ENCODE measurements at regions not wholly inside any gene's neighbourhood (a gene's known extent, or its start where the extent isn't known, plus 50 kb on each side); places are given as distances from the start of the nearest gene placed in this dataset.

DNA sequence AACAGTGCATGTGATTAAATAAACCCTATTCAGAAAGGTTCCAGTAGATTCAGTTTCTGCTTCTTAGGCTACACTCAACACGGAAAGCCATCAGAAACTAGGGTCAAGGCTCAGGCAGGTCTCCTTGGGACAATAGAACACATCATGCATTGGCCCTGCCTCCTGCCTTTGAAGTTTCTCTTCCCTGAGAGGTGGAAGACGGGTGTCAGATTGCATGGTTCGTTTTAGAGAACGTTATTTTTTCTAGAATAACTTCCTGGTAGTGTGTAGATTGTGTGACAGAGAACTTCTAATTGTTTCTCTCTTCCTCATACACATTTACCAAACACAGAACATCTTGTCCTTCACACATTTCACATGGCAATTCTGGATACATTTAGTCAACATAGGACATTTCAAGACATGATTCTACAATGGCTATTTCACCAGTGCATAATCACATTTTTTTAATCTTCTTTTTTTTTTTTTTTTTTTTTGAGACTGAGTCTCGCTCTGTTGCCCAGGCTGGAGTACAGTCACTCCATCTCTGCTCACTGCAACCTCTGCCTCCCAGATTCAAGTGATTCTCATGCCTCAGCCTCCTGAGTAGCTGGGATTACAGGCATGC is 106.6 kb upstream of the AMN1 start:
- H3K4me3 Mint-ChIP-seq = no peak overlapping the region
- WGBS (ENCODE audit: insufficient coverage) = 100% methylated on average over 1 of the region's 5 CpGs
- no peaks in the 10 kb centered on the region for H3K27me3 Mint-ChIP-seq
- H3K9me3 ChIP-seq = peaks cover 6% of the 10 kb centered on the region
- H3K36me3 Mint-ChIP-seq = peaks cover 3% of the 10 kb centered on the region
- H3K4me3 ChIP-seq (ENCODE audit: control insufficient read depth in 1 of 2, extremely low read depth in 1 of 2, low read length in 1 of 2) = no peak overlapping the region
- no peak for ATAC-seq (replicated peaks in 1 of 4)
- no peaks in the 10 kb centered on the region for H3K36me3 ChIP-seq (ENCODE audit: control insufficient read depth in 2 of 2, extremely low read depth in 1 of 2, insufficient read depth in 1 of 2, low read length in 1 of 2)
- no peaks in the 10 kb centered on the region for H3K27me3 ChIP-seq (replicated peaks in 1 of 2; ENCODE audit: control insufficient read depth in 2 of 2, extremely low read depth in 1 of 2, insufficient read depth in 2 of 2, low read length in 1 of 2)
- CTCF ChIA-PET = no interaction called here
- peaks cover 3 to 38% (median 7%) of the 10 kb centered on the region in 3 donors for H3K9me3 Mint-ChIP-seq
- no peak overlapping the region for H3K27ac ChIP-seq (ENCODE audit: low read length)
- H3K4me1 Mint-ChIP-seq = peaks cover 33 to 47% (median 40%) of the 10 kb centered on the region in 3 donors
- no peak for DNase-seq
- POLR2A ChIA-PET = no interaction called here
- H3K4me1 ChIP-seq (ENCODE audit: control insufficient read depth in 1 of 2, extremely low read depth in 1 of 2, insufficient read depth in 2 of 2, low read length in 2 of 2) = peaks cover 13 to 25% of the 10 kb centered on the region in 2 experiments
- H3K27ac Mint-ChIP-seq = peak overlapping the region in 1 of 2 donors; percentile 45

DNA sequence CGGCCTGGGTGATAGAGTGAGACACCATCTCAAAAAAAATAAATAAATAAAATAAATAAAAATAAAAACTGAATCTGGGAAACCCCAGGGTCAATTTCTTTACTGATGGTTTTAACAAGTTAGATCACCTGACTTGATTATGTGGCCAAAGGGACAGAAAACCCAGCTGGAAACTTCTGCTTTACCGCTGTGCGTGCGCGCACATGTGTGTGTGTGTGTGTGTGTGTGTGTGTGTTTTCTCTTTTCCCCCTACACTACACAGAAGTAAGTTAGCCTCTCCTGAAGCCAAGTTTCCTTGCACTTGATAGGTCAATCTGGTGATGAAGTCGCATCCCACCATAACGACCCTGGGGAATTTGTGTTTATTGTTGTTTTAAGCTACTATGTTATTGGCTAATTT is 105.3 kb upstream of the AMN1 start:
- CTCF ChIA-PET = interaction anchor here in 1 of 2 donors (0.6 kb wide), 1 partner anchor 56 kb away, joined by 3 read pairs; no protein-coding TSS in a partner anchor
- no peak for ATAC-seq (replicated peaks in 1 of 4)
- Mint-ChIP-seq H3K27ac (no peak overlapping the region), H3K9me3 (peaks cover 7 to 44% (median 9%) of the 10 kb centered on the region in 3 donors), H3K4me1 (peaks cover 44 to 56% (median 48%) of the 10 kb centered on the region in 3 donors), H3K4me3 (no peak overlapping the region), H3K27me3 (no peaks in the 10 kb centered on the region), H3K36me3 (peaks cover 3% of the 10 kb centered on the region)
- POLR2A ChIA-PET = no interaction called here
- no peak overlapping the region for H3K4me3 ChIP-seq (ENCODE audit: control insufficient read depth in 1 of 2, extremely low read depth in 1 of 2, low read length in 1 of 2)
- no peak overlapping the region for H3K27ac ChIP-seq (ENCODE audit: low read length)
- H3K4me1 ChIP-seq (ENCODE audit: control insufficient read depth in 1 of 2, extremely low read depth in 1 of 2, insufficient read depth in 2 of 2, low read length in 2 of 2) = peaks cover 13 to 30% of the 10 kb centered on the region in 2 experiments
- no CpG with 5 or more reads among the region's 7 CpGs for WGBS (ENCODE audit: insufficient coverage)
- DNase-seq = no peak
- no peaks in the 10 kb centered on the region for H3K36me3 ChIP-seq (ENCODE audit: control insufficient read depth in 2 of 2, extremely low read depth in 1 of 2, insufficient read depth in 1 of 2, low read length in 1 of 2)
- no peaks in the 10 kb centered on the region for H3K27me3 ChIP-seq (replicated peaks in 1 of 2; ENCODE audit: control insufficient read depth in 2 of 2, extremely low read depth in 1 of 2, insufficient read depth in 2 of 2, low read length in 1 of 2)
- peaks cover 6% of the 10 kb centered on the region for H3K9me3 ChIP-seq

DNA sequence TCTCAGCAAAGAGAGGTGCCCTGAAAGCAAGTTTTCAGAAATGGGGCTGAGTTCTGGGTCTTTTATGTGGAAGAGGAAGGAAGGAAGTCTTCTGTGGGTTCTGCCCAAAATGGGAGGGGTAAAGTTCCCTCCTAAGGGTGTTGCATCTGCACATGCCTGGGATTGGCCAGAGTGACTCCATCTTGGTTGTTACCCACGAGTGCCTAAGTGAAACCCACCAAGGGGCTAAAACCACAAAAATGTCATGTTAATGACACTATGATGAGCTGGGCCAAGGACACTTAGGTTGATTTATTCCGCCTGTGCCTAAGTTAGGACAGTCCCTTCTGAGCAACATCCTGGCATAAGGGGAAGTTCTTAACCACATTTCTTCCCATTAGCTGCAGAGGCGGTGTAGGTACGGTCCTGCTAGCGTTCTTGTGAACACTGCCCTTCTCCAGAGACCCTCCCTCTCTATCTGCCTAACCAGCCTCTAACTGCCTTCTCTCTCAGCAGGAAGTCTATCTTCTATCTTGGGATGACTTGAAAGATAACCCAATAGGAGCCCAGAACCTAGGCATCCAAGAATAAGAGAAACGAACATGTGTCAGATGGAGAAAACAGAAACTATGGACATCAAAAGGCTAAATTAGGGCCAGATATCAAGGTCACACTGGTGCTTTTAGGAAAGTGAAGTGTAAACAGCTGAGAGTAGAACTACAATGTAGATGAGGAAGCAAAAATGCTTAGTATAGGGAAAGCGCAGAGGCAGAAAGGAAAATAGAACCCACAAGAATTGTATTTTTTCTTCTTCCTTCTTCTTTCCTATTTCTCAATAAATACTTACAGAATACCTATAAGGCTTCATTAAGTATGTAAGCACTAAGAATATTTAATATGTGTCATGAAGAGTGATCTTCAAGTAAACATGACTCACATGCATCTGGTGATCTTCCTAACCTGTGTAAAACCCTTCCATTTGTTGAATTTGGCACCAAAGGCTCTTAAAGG is 104.2 kb upstream of the AMN1 start:
- Histone ChIP-seq H3K27ac (ENCODE audit: low read length) (peak overlapping the region; percentile 43), H3K4me1 (ENCODE audit: control insufficient read depth in 1 of 2, extremely low read depth in 1 of 2, insufficient read depth in 2 of 2, low read length in 2 of 2) (peaks cover 13 to 32% of the 10 kb centered on the region in 2 experiments), H3K36me3 (ENCODE audit: control insufficient read depth in 2 of 2, extremely low read depth in 1 of 2, insufficient read depth in 1 of 2, low read length in 1 of 2) (no peaks in the 10 kb centered on the region), H3K4me3 (ENCODE audit: control insufficient read depth in 1 of 2, extremely low read depth in 1 of 2, low read length in 1 of 2) (peak overlapping the region in 1 of 2 donors; percentile 47), H3K9me3 (peaks cover 6% of the 10 kb centered on the region), H3K27me3 (replicated peaks in 1 of 2; ENCODE audit: control insufficient read depth in 2 of 2, extremely low read depth in 1 of 2, insufficient read depth in 2 of 2, low read length in 1 of 2) (no peaks in the 10 kb centered on the region)
- WGBS (ENCODE audit: insufficient coverage) = 13% methylated on average over 3 of the region's 7 CpGs
- POLR2A ChIA-PET = no interaction called here
- peaks cover 52 to 64% (median 53%) of the 10 kb centered on the region in 3 donors for H3K4me1 Mint-ChIP-seq
- CTCF ChIA-PET = interaction anchor here in 1 of 2 donors (0.6 kb wide), 1 partner anchor 97 kb away, joined by 4 read pairs; no protein-coding TSS in a partner anchor
- H3K27ac Mint-ChIP-seq = peak overlapping the region; percentile 76 to 81
- peaks cover 7 to 38% (median 12%) of the 10 kb centered on the region in 3 donors for H3K9me3 Mint-ChIP-seq
- H3K4me3 Mint-ChIP-seq = peak overlapping the region in 2 of 3 donors; percentile 40 to 77
- ATAC-seq (replicated peaks in 1 of 4) (peak; percentile 58 to 94 (median 83)), DNase-seq (peak; percentile 1 to 65 (median 22))
- no peaks in the 10 kb centered on the region for H3K27me3 Mint-ChIP-seq
- peaks cover 3% of the 10 kb centered on the region for H3K36me3 Mint-ChIP-seq

GRCh38 chr12:31828071-31828470 is 99.2 kb upstream of the AMN1 start:
- no peak overlapping the region for H3K4me3 ChIP-seq (ENCODE audit: control insufficient read depth in 1 of 2, extremely low read depth in 1 of 2, low read length in 1 of 2)
- Mint-ChIP-seq H3K4me1 (peaks cover 53 to 61% (median 56%) of the 10 kb centered on the region in 3 donors), H3K9me3 (peaks cover 11 to 28% (median 17%) of the 10 kb centered on the region in 3 donors), H3K27me3 (no peaks in the 10 kb centered on the region), H3K36me3 (peaks cover 11% of the 10 kb centered on the region), H3K27ac (peak overlapping the region in 1 of 2 donors; percentile 25), H3K4me3 (peak overlapping the region in 1 of 3 donors; percentile 39)
- no peaks in the 10 kb centered on the region for H3K9me3 ChIP-seq
- H3K27ac ChIP-seq (ENCODE audit: low read length) = no peak overlapping the region
- CTCF ChIA-PET = no interaction called here
- peaks cover 7 to 32% of the 10 kb centered on the region in 2 experiments for H3K4me1 ChIP-seq (ENCODE audit: control insufficient read depth in 1 of 2, extremely low read depth in 1 of 2, insufficient read depth in 2 of 2, low read length in 2 of 2)
- WGBS (ENCODE audit: insufficient coverage) = 57% methylated on average over 1 of the region's 2 CpGs
- POLR2A ChIA-PET = no interaction called here
- ATAC-seq (replicated peaks in 1 of 4) = peak in 1 of 4 experiments; percentile 58
- no peaks in the 10 kb centered on the region for H3K27me3 ChIP-seq (replicated peaks in 1 of 2; ENCODE audit: control insufficient read depth in 2 of 2, extremely low read depth in 1 of 2, insufficient read depth in 2 of 2, low read length in 1 of 2)
- no peaks in the 10 kb centered on the region for H3K36me3 ChIP-seq (ENCODE audit: control insufficient read depth in 2 of 2, extremely low read depth in 1 of 2, insufficient read depth in 1 of 2, low read length in 1 of 2)
- DNase-seq = peak in 1 of 35 experiments; percentile 32

GRCh38 chr12:31822761-31823160 is 93.9 kb upstream of the AMN1 start:
- POLR2A ChIA-PET = no interaction called here
- no peak overlapping the region for H3K27ac Mint-ChIP-seq

DNA sequence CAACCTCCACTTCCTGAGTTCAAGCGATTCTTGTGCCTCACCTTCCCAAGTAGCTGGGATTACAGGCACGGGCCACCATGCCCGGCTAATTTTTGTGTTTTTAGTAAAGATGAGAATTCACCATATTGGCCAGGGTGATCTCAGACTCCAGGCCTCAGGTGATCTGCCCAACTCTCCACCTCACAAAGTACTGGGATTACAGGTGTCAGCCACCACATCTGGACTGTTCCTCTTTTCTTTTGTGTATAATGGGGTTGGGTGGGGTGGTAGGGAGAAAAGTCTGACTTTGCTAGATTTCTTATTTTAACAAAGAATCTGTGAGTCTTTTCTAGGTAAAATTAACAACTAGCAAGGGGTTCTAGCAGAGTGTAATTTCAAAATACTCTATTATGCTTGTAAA is 92.7 kb upstream of the AMN1 start:
- ChIA-PET POLR2A (interaction anchor here in 1 of 2 donors (0.6 kb wide), 1 partner anchor 142 kb away, joined by 7 read pairs; no protein-coding TSS in a partner anchor), CTCF (interaction anchor here in 1 of 2 donors (0.6 kb wide), 1 partner anchor 107 kb away, joined by 5 read pairs; no protein-coding TSS in a partner anchor)
- no peak for DNase-seq
- Histone ChIP-seq H3K27me3 (replicated peaks in 1 of 2; ENCODE audit: control insufficient read depth in 2 of 2, extremely low read depth in 1 of 2, insufficient read depth in 2 of 2, low read length in 1 of 2) (no peaks in the 10 kb centered on the region), H3K27ac (ENCODE audit: low read length) (no peak overlapping the region), H3K4me3 (ENCODE audit: control insufficient read depth in 1 of 2, extremely low read depth in 1 of 2, low read length in 1 of 2) (no peak overlapping the region), H3K36me3 (ENCODE audit: control insufficient read depth in 2 of 2, extremely low read depth in 1 of 2, insufficient read depth in 1 of 2, low read length in 1 of 2) (no peaks in the 10 kb centered on the region), H3K4me1 (ENCODE audit: control insufficient read depth in 1 of 2, extremely low read depth in 1 of 2, insufficient read depth in 2 of 2, low read length in 2 of 2) (peaks cover 0 to 4% of the 10 kb centered on the region in 2 experiments), H3K9me3 (no peaks in the 10 kb centered on the region)
- Mint-ChIP-seq H3K4me1 (peaks cover 21 to 30% (median 21%) of the 10 kb centered on the region in 3 donors), H3K27me3 (no peaks in the 10 kb centered on the region), H3K36me3 (peaks cover 5% of the 10 kb centered on the region), H3K9me3 (peaks cover 5 to 8% (median 5%) of the 10 kb centered on the region in 3 donors), H3K4me3 (no peak overlapping the region), H3K27ac (no peak overlapping the region)
- no peak for ATAC-seq (replicated peaks in 1 of 4)
- WGBS (ENCODE audit: insufficient coverage) = no CpG with 5 or more reads among the region's 3 CpGs

More at GRCh38 chr12:31822761-31823160, 93.9 kb upstream of the AMN1 start:
- Histone ChIP-seq H3K36me3 (ENCODE audit: control insufficient read depth in 2 of 2, extremely low read depth in 1 of 2, insufficient read depth in 1 of 2, low read length in 1 of 2) (no peaks in the 10 kb centered on the region), H3K9me3 (no peaks in the 10 kb centered on the region), H3K4me1 (ENCODE audit: control insufficient read depth in 1 of 2, extremely low read depth in 1 of 2, insufficient read depth in 2 of 2, low read length in 2 of 2) (peaks cover 0 to 8% of the 10 kb centered on the region in 2 experiments), H3K4me3 (ENCODE audit: control insufficient read depth in 1 of 2, extremely low read depth in 1 of 2, low read length in 1 of 2) (no peak overlapping the region), H3K27me3 (replicated peaks in 1 of 2; ENCODE audit: control insufficient read depth in 2 of 2, extremely low read depth in 1 of 2, insufficient read depth in 2 of 2, low read length in 1 of 2) (no peaks in the 10 kb centered on the region), H3K27ac (ENCODE audit: low read length) (no peak overlapping the region)
- Mint-ChIP-seq H3K9me3 (peaks cover 5 to 8% (median 6%) of the 10 kb centered on the region in 3 donors), H3K36me3 (peaks cover 5% of the 10 kb centered on the region), H3K4me3 (no peak overlapping the region), H3K27me3 (no peaks in the 10 kb centered on the region), H3K4me1 (peaks cover 24 to 33% (median 24%) of the 10 kb centered on the region in 3 donors)
- CTCF ChIA-PET = interaction anchor here in 1 of 2 donors (0.6 kb wide), 1 partner anchor 155 kb away, joined by 3 read pairs; no protein-coding TSS in a partner anchor
- DNase-seq = no peak
- ATAC-seq (replicated peaks in 1 of 4) = no peak

Measured in T-cell (primary cell).